AG04449 (cell line): ENCODE measurements at regions not wholly inside any gene's neighbourhood (a gene's known extent, or its start where the extent isn't known, plus 50 kb on each side); places are given as distances from the start of the nearest gene placed in this dataset.

Experiments
- CTCF ChIA-PET: fragments of 350-600 bp; formaldehyde crosslinking; extraction: SDS; loops from one replicate; lab custom pipeline; 2021; ENCODE audit warnings: antibody characterized with exemption; lab: Yijun Ruan, JAX
- POLR2A ChIA-PET: fragments of 400-600, 350-600 bp; formaldehyde crosslinking; extraction: SDS; loops from one replicate; lab custom pipeline; 2020; ENCODE audit warnings: antibody characterized with exemption, inconsistent platforms; lab: Yijun Ruan, JAX
- DNase-seq: peaks from one replicate; pipeline ENCODE4 v3.0.0-alpha.2; 2010; ENCODE audit warnings: low read depth, low spot score
- H3K4me3 ChIP-seq: 2 replicates; pipeline ENCODE4 v1.5.1; 2011; ENCODE audit warnings: low read depth, mild to moderate bottlenecking, control low read depth, low read length
- CTCF ChIP-seq: IDR thresholded peaks from one replicate; pipeline ENCODE4 v1.5.1; 2011; ENCODE audit warnings: mild to moderate bottlenecking, moderate library complexity, low read length, control low read depth, inconsistent platforms; ENCODE audit not compliant: insufficient read depth; ENCODE audit errors: missing control alignments

- ChIA-PET POLR2A (no interaction called here), CTCF (interaction anchor here (1.7 kb wide), 1 partner anchor 10 kb away, joined by 5 read pairs; no protein-coding TSS in a partner anchor)
- TF ChIP-seq CTCF: no peak
Measured at GRCh38 chr5:33238826-33239695, 201.7 kb upstream of the TARS1 start.

GRCh38 chr5:33240558-33240957 is 200.2 kb upstream of the TARS1 start:
- DNase-seq: no peak
- POLR2A ChIA-PET: no interaction called here
- CTCF ChIA-PET: interaction anchor here (1.0 to 1.2 kb wide), 2 partner anchors 12 to 14 kb away, joined by 3 read pairs; no protein-coding TSS in a partner anchor
- no peak overlapping the region for H3K4me3 ChIP-seq
- no peak for TF ChIP-seq CTCF

More at GRCh38 chr5:33238826-33239695, 201.7 kb upstream of the TARS1 start:
- H3K4me3 ChIP-seq: no peak overlapping the region
- DNase-seq: no peak

- TF ChIP-seq CTCF: no peak
- POLR2A ChIA-PET: no interaction called here
- CTCF ChIA-PET: interaction anchor here (1.2 kb wide), 1 partner anchor 11 kb away, joined by 3 read pairs; no protein-coding TSS in a partner anchor
- no peak overlapping the region for H3K4me3 ChIP-seq
- no peak for DNase-seq
Measured at GRCh38 chr5:33241802-33242201, 199.0 kb upstream of the TARS1 start.

GRCh38 chr5:33242277-33242676 is 198.5 kb upstream of the TARS1 start:
- TF ChIP-seq CTCF: no peak
- CTCF ChIA-PET: interaction anchor here (1.1 kb wide), 1 partner anchor 9 kb away, joined by 5 read pairs; no protein-coding TSS in a partner anchor
- no peak overlapping the region for H3K4me3 ChIP-seq
- no peak for DNase-seq
- POLR2A ChIA-PET: interaction anchor here (0.7 kb wide), 1 partner anchor 8 kb away, joined by 3 read pairs; no protein-coding TSS in a partner anchor

- ChIA-PET POLR2A (no interaction called here), CTCF (no interaction called here)
- H3K4me3 ChIP-seq: no peak overlapping the region
- no peak for DNase-seq
- TF ChIP-seq CTCF: no peak
Measured at GRCh38 chr5:33244441-33245150, 196.2 kb upstream of the TARS1 start.

GRCh38 chr5:33254579-33254978 is 186.2 kb upstream of the TARS1 start:
- CTCF ChIA-PET: interaction anchor here (1.1 to 1.3 kb wide), 2 partner anchors 15 to 45 kb away, joined by 3 to 4 read pairs; no protein-coding TSS in a partner anchor
- DNase-seq: no peak
- no peak for TF ChIP-seq CTCF
- POLR2A ChIA-PET: no interaction called here
- H3K4me3 ChIP-seq: no peak overlapping the region
